Glomerular endothelial cell (primary cell): ENCODE measurements at regions not wholly inside any gene's neighbourhood (a gene's known extent, or its start where the extent isn't known, plus 50 kb on each side); places are given as distances from the start of the nearest gene placed in this dataset.

ENCODE experiments used
- DNase-seq: peaks from one replicate; pipeline ENCODE4 v3.0.0-alpha.2; 2011; ENCODE audit warnings: low read depth, low spot score; ENCODE audit errors: extremely low read depth

DNA sequence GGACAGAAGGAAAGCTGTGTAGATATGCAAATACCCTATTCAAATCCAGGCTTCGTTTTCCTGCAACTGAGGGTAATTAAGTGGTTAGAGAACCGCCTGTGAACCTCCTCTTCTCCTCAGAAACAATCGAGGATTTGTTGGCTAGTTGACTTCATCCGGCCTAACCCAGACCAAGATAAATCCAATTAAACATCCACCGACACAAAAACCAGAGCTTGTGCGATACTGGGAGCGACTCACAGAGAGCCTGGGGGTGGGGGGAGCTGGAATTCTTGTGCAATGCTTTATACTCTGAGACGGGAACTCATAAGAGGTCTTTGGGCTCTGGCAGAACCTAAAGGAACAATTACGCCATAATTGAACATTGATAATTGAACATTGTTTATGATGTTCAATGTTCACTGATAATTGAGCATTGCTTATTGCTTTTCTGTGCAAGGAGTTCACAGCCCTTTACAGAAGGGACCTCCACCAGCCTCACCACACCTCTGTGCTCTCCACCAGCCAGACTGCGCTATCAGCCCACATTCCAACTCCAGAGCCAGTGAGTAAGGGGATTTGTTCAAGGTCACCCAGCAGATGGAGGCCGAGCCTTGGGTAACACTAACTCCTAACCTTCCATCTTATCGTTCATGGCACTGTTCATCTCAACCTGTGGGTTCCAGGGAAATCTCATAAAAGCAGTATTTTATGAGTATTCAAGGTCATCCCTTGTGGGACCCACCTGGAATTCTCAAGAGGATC, 429.6 kb upstream of the JARID2 start:
- DNase-seq = no peak

GRCh38 chr6:14817074-14817473, 428.8 kb upstream of the JARID2 start:
- no peak for DNase-seq

GRCh38 chr6:14818422-14818884, 427.4 kb upstream of the JARID2 start:
- DNase-seq = no peak

DNA sequence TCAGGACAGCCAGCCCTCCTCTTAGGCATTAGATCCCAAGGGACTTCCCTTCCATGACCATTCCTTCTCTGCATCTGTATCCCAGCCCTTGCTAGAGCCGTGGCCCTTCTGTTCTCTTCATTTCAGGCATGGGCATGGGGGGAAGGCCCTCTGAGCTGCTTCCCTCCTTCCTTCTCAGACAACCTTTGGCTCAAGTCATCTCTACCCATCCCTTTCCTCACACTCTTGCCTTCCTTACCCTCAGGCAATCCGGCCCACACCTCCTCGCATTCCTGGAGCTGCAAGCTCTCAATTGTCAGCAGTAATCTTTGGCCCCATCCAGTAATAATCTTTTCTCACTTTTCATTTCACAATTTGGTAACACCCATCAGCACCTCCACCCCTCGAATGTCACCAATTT, 426.9 kb upstream of the JARID2 start:
- DNase-seq = no peak

DNA sequence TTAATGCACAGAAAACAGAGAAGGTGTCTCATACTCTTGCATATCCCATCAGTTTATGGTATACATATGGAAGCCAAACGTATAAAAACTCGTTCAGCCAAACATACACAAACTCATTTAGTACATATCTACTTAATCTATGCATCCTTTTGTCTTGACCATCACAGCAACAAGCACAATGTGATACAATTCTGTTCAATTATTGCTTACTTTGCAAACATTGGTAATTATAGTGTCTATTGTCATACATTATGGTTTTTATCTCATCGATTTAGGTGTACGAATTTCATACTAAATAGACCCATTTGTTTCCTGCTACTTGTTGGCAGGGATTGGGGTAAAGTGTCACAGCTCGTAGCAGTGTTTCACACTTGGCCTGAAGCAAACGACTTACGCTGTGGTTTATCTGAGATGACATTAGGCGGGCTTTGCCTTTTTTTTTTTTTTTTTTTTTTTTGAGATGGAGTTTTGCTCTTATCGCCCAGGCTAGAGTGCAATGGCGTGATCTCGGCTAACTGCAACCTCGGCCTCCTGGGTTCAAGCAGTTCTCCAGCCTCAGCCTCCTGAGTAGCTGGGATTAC, 425.9 kb upstream of the JARID2 start:
- DNase-seq = no peak

DNA sequence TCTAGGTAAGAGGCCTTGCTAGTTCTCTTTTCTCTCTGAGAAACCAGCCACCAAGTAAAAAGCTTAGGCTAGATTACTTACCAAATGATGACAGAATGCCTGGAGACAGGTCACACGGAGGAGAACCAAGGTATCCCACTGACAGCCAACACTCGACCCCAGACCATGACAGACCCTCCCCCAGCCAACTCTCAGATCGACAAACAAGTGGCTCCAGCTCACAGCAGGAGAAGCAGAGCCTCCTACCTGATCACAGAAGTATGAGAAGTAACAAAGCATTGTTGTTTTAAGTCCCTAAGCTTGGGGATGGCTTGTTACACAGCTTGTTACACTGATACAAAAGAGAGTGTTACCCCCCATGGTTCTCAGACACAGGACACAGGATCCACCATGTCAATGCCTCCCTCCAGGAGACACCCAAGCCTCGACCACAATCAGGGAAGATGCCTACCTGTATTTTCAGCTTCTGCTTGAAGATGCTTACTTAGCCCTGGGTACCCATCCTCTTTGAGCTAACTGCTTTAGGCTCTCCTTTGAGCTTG, 423.8 kb upstream of the JARID2 start:
- no peak for DNase-seq

DNA sequence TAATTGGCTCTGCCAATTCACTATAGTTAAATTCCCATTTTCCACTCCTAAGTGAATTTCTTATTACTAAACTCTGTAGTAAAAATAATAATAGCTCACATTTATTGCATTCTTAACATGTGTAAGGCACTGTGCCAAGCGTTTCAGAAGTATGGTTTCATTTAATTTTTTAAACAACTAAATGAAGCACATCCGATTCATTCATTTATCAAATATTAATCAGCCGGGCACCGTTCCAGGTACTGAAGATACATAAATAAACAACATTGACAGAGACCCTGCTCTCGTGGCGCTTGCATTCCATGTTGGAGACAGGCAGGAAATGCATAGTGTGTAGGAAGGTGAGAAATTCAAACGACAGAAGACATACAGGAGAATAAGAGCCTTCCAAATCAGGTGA, 423.2 kb upstream of the JARID2 start:
- DNase-seq = no peak

- DNase-seq = no peak
Observed at GRCh38 chr6:14824060-14824459, 421.8 kb upstream of the JARID2 start.

DNA sequence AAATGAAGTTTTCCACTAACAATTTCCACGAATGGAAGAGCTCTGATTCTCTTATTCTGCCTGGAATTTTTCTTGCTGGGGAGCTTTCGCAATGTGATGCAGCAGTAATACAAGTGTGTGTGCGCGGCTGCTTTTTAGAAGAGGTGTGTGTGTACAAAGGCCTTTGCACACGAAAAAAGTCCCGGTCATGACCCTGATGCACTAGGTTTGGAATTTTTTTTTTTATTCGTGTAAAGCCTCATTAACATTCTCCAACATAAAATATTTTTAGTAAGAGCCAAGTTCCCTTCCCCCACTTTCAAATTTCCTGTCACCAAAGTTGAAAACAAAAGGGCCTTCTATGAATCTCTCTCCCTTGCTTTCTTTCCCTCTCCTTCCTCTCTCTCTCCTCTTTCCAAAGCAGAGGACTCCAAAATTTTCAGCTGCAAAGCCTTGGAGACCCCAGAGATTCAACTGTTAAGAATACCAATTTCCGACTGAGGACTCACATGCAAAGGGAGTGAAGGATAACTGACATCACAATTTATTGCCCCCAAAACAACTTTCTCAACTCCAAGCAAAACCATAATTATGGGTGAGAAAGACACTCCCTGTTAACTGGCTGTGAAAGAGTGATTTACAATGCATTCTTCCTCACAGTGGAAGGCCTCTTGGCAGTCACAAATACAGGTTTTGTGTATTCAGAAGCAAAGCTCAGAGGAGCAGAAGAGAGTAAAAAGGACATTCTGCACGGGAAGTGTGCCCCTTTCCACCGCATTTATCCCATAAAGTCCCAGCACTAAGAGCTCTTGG, 421.2 kb upstream of the JARID2 start:
- DNase-seq = no peak

DNA sequence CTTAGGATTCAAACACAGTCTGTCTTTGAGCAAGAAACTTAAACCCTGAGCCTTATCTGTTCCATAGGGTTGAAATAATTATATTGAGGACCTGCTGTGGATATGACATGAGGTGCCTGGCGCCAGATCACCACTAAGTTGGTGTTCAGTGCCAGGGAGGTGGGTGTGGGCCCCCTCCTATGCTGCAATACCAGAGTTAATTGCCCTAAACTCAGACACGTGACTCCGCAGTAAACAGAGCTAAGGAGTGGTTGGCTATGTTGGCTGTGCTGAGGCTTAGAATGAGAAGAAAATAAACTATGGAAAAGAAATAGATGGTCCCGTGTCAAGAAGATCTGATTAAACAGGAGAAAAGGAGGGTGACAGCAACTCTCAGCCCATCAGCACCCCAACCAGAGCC, 419.4 kb upstream of the JARID2 start:
- DNase-seq = no peak

- no peak for DNase-seq
Observed at GRCh38 chr6:14827354-14827753, 418.5 kb upstream of the JARID2 start.

DNA sequence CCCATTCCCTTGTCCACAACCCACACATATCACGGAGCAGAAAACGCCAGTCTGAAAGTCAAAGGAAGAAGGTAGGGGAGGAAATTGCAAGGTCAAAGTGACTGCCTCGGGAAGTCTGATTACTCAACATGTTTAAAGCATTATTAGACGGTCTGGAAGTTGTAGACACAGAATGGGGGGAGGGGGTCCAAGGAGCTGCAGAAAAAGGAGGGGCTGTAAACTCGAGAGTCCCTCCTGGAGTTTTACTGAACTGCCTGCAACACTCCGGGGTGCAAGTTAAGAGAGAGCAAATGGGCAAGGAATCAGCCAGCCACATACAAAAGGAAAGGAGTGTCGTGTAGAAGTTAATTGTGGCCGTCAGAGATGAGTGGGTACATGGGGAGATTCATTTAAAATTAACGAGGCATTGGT, 417.7 kb upstream of the JARID2 start:
- DNase-seq = no peak

DNA sequence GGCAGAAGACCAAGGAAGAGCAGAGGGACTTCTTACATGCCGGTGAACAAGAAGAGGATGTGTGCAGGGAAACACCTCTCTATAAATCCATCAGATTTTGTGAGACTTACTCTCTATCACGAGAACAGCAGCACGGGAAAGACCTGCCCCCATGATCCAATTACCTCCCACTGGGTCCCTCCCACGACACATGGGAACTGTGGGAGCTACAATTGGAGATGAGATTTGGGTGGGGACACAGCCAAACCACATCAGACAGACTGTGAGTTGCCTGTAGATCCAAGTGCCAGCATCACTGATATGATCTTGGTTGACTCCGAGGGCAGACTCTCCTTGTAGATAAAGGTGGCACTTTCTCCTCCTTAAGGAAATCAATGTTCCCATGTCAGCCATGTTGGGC, 414.8 kb upstream of the JARID2 start:
- DNase-seq = no peak

DNA sequence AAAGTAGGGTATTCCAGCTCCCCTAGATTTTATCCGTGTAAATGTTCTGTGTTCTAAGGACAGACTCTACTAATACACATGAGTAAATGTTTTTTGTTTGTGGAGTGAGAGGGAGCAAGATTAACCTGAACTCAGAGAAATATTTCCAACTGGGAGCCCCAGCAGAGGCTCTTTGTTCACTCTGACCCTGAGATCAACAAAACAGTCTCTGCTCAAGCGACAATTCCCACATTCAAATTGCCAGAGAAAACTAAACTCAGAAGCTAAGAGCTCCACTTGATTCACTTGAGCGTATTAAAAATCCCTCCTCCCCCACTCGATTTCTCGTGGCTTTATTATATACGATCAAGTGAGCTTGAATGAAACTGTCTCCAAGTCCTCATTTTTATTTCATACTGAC, 413.9 kb upstream of the JARID2 start:
- DNase-seq = no peak

GRCh38 chr6:14832427-14832826, 413.4 kb upstream of the JARID2 start:
- no peak for DNase-seq

GRCh38 chr6:14834851-14835530, 410.9 kb upstream of the JARID2 start:
- no peak for DNase-seq

- DNase-seq = no peak
Observed at GRCh38 chr6:14837435-14837834, 408.4 kb upstream of the JARID2 start.

DNA sequence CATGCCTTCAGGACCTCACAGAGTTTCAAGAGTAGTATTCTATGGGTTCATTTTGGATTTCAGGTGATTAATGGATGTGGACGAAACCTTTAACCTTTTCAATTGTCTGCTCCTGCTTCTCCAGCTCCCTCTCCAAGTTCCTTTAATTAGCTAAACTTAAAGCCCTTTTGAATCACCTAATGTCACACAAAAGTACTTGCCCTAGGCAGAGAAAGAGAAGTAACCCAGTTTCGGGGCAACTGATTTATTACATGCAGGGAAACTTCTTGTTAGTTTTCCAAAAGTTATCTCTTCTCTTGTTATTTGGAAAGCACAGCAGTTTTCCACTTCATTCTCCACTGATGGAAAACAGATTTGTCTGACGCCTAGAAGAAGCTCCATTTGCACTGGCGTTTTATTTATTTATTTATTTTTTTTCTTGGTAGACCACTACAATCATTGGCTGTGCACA, 407.7 kb upstream of the JARID2 start:
- DNase-seq = no peak

- DNase-seq = no peak
Observed at GRCh38 chr6:14841901-14842421, 403.9 kb upstream of the JARID2 start.

DNA sequence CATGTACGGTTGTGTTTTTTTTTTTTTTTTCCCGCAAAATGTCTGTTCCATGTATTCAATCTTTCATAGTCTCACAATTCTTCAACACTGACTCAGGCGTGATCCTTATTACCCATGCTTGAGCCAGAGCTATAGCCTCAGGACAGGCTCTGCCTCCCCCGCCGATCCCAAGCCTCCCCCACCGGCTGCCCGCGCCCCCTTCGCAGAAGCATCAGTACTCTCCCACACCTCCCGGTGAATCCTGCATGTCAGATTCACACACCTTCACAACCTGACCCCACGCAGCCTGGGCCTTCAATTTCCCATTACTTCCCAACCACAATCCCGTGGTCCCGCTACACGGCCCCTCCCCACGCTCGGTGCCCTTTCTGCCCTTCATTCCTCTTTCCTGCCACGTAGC, 401.5 kb upstream of the JARID2 start:
- DNase-seq = no peak

DNA sequence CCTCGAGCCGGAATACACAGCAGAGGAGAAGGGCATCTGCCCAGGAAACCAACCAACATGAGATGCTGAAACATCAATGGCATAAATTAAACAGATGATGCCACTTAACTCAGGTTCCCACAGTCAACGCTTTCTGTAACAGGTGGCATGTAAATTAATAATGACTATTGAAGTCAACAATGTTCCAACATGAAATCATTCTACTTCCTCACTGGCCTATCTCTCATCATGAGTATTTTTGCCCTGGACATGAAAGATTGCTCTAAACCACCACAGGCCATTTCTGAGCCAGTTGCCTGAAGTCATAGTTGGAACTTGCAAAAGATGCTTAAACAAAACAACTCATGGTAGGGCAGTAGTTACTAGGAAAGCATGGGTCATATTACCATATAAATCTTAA, 397.9 kb upstream of the JARID2 start:
- no peak for DNase-seq
